GM13977 (cell line): ENCODE measurements at regions not wholly inside any gene's neighbourhood (a gene's known extent, or its start where the extent isn't known, plus 50 kb on each side); places are given as distances from the start of the nearest gene placed in this dataset.

Source experiments
- DNase-seq: peaks from one replicate; pipeline ENCODE4 v3.0.0; 2012; ENCODE audit warnings: low spot score
- CTCF ChIP-seq: IDR thresholded peaks from 2 replicates; pipeline ENCODE4 v1.5.1; 2012; ENCODE audit warnings: mild to moderate bottlenecking, control low read depth; ENCODE audit not compliant: insufficient read depth; ENCODE audit errors: extremely low read depth, missing control alignments
- in situ Hi-C: fragments of 300-500 bp; cut with MboI; formaldehyde crosslinking; loops from one replicate; pipeline ENCODE4 v1.12.0; 2022; ENCODE audit warnings: low sequenced_read_pairs, low pct_unique_long_range_greater_than_20kb, mixed read lengths, inconsistent platforms; ENCODE audit not compliant: unreplicated experiment

- no peak for TF ChIP-seq CTCF
- DNase-seq: no peak
- in situ Hi-C loops: no loop called here
Observed at GRCh38 chr9:78664370-78664769, 367.4 kb downstream of the PSAT1 start.

- no peak for TF ChIP-seq CTCF
- no peak for DNase-seq
- in situ Hi-C loops: no loop called here
Observed at GRCh38 chr9:78666818-78667414, 370.0 kb downstream of the PSAT1 start.

GRCh38 chr9:78668148-78668832 is 371.4 kb downstream of the PSAT1 start:
- TF ChIP-seq CTCF: no peak
- in situ Hi-C loops: no loop called here
- DNase-seq: no peak

- no peak for TF ChIP-seq CTCF
- no peak for DNase-seq
- in situ Hi-C loops: no loop called here
Observed at GRCh38 chr9:78669591-78669990, 372.7 kb downstream of the PSAT1 start.

- no peak for DNase-seq
- in situ Hi-C loops: no loop called here
- no peak for TF ChIP-seq CTCF
Observed at GRCh38 chr9:78671785-78672184, 374.9 kb downstream of the PSAT1 start.

GRCh38 chr9:78674874-78675273 is 377.9 kb downstream of the PSAT1 start:
- no peak for DNase-seq
- in situ Hi-C loops: no loop called here
- TF ChIP-seq CTCF: no peak

GRCh38 chr9:78676009-78676408 is 379.1 kb downstream of the PSAT1 start:
- in situ Hi-C loops: no loop called here
- DNase-seq: no peak

More at GRCh38 chr9:78676009-78676408, 379.1 kb downstream of the PSAT1 start:
- no peak for TF ChIP-seq CTCF
